ENCODE measurements at regions not wholly inside any gene's neighbourhood (a gene's known extent, or its start where the extent isn't known, plus 50 kb on each side); places are given as distances from the start of the nearest gene placed in this dataset.

GRCh38 chr22:49627217-49628181 is 200.2 kb downstream of the BRD1 start:
- TF ChIP-seq, protein P1, sequence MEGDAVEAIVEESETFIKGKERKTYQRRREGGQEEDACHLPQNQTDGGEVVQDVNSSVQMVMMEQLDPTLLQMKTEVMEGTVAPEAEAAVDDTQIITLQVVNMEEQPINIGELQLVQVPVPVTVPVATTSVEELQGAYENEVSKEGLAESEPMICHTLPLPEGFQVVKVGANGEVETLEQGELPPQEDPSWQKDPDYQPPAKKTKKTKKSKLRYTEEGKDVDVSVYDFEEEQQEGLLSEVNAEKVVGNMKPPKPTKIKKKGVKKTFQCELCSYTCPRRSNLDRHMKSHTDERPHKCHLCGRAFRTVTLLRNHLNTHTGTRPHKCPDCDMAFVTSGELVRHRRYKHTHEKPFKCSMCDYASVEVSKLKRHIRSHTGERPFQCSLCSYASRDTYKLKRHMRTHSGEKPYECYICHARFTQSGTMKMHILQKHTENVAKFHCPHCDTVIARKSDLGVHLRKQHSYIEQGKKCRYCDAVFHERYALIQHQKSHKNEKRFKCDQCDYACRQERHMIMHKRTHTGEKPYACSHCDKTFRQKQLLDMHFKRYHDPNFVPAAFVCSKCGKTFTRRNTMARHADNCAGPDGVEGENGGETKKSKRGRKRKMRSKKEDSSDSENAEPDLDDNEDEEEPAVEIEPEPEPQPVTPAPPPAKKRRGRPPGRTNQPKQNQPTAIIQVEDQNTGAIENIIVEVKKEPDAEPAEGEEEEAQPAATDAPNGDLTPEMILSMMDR (IDR thresholded peaks at IDR 0.05) = no peak
- TF ChIP-seq EZH2 (IDR thresholded peaks at IDR 0.05; ENCODE audit: borderline replicate concordance, insufficient read depth, low read depth, low read length, poor library complexity, severe bottlenecking) = no peak
- intact Hi-C loops (cut with micrococcal nuclease) = no loop called here
- Histone ChIP-seq H3K36me3 (replicated peaks in 1 of 2; ENCODE audit: control extremely low read depth in 1 of 2, control insufficient read depth in 1 of 2, extremely low read depth in 1 of 2, insufficient read depth in 2 of 2, low read length in 1 of 2) (peaks cover 0 to 4% of the 10 kb centered on the region in 2 experiments), H3K79me2 (ENCODE audit: control insufficient read depth, insufficient read depth, low read length) (peaks cover 72% of the 10 kb centered on the region), H3K9ac (ENCODE audit: low read length) (no peak overlapping the region), H3K4me1 (ENCODE audit: control insufficient read depth in 2 of 2, insufficient read depth in 2 of 2, low read length in 2 of 2) (no peaks in the 10 kb centered on the region), H3K4me2 (replicated peaks; ENCODE audit: low read depth, low read length, poor library complexity, severe bottlenecking) (no peak overlapping the region), H2AFZ (ENCODE audit: insufficient read depth, low read depth, low read length, poor library complexity, severe bottlenecking) (no peak overlapping the region), H3K27me3 (replicated peaks in 1 of 4; ENCODE audit: control extremely low read depth in 1 of 4, control insufficient read depth in 3 of 4, insufficient read depth in 4 of 4, low read length in 3 of 4) (no peaks in the 10 kb centered on the region), H3K9me3 (ENCODE audit: control extremely low read depth in 1 of 3, control insufficient read depth in 2 of 3, insufficient read depth in 1 of 3, low read length in 2 of 3) (no peaks in the 10 kb centered on the region), H4K20me1 (ENCODE audit: control insufficient read depth, insufficient read depth, low read length, poor library complexity, severe bottlenecking) (peaks cover 92% of the 10 kb centered on the region), H3K27ac (ENCODE audit: low read length in 2 of 2) (no peak overlapping the region), H3K4me3 (ENCODE audit: control extremely low read depth in 1 of 5, extremely low read depth in 1 of 5, insufficient read depth in 1 of 5, low read depth in 2 of 5, low read length in 4 of 5) (no peak overlapping the region)
- Mint-ChIP-seq H3K4me3 (no peak overlapping the region), H3K4me1 (peaks cover 3% of the 10 kb centered on the region), H3K27ac (no peak overlapping the region), H3K9me3 (ENCODE audit: insufficient read depth) (no peaks in the 10 kb centered on the region), H3K27me3 (no peaks in the 10 kb centered on the region)
- 94% methylated on average over 31 of the region's 31 CpGs for WGBS (ENCODE audit: insufficient coverage)
- DNase-seq = no peak
- POLR2A ChIA-PET = no interaction called here
- CTCF ChIA-PET = no interaction called here
- ATAC-seq (ENCODE audit: low read depth) = no peak
